ENCODE measurements at regions not wholly inside any gene's neighbourhood (a gene's known extent, or its start where the extent isn't known, plus 50 kb on each side); places are given as distances from the start of the nearest gene placed in this dataset.

GRCh38 chr3:107100573-107100972 lies 276.7 kb upstream of the CCDC54 start:
- Histone ChIP-seq H3K4me3 (ENCODE audit: low read depth, low read length) (no peak overlapping the region), H3K36me3 (ENCODE audit: control insufficient read depth, insufficient read depth, low read length) (no peaks in the 10 kb centered on the region), H3K27me3 (ENCODE audit: control insufficient read depth, insufficient read depth, low read length) (peaks cover 3% of the 10 kb centered on the region; the same call in 1 of the 2 replicates)
- ChIA-PET POLR2A (no interaction called here), CTCF (interaction anchor here (1.0 to 2.0 kb wide), 3 partner anchors 8 to 22 kb away, joined by 3 to 6 read pairs (median 4); no protein-coding TSS in a partner anchor)
- no peak for DNase-seq (ENCODE audit: low read depth)
- TF ChIP-seq, protein P1, sequence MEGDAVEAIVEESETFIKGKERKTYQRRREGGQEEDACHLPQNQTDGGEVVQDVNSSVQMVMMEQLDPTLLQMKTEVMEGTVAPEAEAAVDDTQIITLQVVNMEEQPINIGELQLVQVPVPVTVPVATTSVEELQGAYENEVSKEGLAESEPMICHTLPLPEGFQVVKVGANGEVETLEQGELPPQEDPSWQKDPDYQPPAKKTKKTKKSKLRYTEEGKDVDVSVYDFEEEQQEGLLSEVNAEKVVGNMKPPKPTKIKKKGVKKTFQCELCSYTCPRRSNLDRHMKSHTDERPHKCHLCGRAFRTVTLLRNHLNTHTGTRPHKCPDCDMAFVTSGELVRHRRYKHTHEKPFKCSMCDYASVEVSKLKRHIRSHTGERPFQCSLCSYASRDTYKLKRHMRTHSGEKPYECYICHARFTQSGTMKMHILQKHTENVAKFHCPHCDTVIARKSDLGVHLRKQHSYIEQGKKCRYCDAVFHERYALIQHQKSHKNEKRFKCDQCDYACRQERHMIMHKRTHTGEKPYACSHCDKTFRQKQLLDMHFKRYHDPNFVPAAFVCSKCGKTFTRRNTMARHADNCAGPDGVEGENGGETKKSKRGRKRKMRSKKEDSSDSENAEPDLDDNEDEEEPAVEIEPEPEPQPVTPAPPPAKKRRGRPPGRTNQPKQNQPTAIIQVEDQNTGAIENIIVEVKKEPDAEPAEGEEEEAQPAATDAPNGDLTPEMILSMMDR (IDR thresholded peaks at IDR 0.05; ENCODE audit: insufficient read depth, low read depth, low read length) = no peak

DNA sequence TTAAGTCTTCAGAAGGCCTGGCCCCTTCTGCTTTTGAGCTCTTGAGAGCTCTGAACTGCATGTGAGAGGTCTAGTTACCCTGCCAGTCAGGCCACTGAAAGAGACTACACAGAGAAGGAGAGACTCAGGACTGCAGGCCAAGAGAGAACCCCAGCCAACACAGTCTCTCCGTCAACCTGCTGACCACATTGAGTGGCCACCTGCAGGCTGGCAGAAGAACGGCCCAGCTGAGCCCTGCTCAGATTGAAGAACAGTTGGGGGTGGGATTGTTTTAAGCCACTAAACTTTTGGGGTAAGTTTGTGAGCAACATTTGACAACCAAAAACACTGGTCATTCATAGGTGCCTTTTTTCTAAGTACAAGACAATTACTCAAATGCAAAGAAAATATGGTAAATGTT lies 273.5 kb upstream of the CCDC54 start:
- H3K36me3 ChIP-seq (ENCODE audit: control insufficient read depth, insufficient read depth, low read length) = no peaks in the 10 kb centered on the region
- H3K27me3 ChIP-seq (ENCODE audit: control insufficient read depth, insufficient read depth, low read length) = no peaks in the 10 kb centered on the region; the same call in 1 of the 2 replicates
- TF ChIP-seq, protein P1 (IDR thresholded peaks at IDR 0.05; ENCODE audit: insufficient read depth, low read depth, low read length) = no peak
- ChIA-PET POLR2A (no interaction called here), CTCF (no interaction called here)
- H3K4me3 ChIP-seq (ENCODE audit: low read depth, low read length) = no peak overlapping the region
- DNase-seq (ENCODE audit: low read depth) = no peak

GRCh38 chr3:107106316-107106715 lies 270.9 kb upstream of the CCDC54 start:
- DNase-seq (ENCODE audit: low read depth) = no peak
- H3K4me3 ChIP-seq (ENCODE audit: low read depth, low read length) = no peak overlapping the region
- no peaks in the 10 kb centered on the region for H3K27me3 ChIP-seq (ENCODE audit: control insufficient read depth, insufficient read depth, low read length)
- TF ChIP-seq, protein P1 (IDR thresholded peaks at IDR 0.05; ENCODE audit: insufficient read depth, low read depth, low read length) = no peak
- ChIA-PET CTCF (no interaction called here), POLR2A (no interaction called here)
- H3K36me3 ChIP-seq (ENCODE audit: control insufficient read depth, insufficient read depth, low read length) = no peaks in the 10 kb centered on the region

DNA sequence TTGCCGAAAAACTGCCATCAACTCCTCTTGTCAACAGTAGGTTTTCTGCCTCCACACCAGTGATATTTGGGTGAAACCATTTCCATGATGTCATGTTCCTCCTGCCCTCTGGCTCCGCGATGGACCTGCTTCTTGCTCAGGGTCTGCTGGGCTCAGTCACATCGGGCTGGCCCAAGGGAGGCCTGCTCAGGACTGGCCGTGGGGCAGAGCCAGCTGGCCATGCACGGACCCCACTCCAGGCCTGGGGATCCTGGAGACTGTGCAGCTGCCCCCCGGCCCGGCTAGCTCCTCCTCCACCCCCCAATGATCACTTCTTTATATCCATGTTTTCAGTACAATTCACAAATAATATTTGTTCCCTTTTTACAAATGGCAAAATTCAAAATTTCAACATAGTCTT lies 270.3 kb upstream of the CCDC54 start:
- TF ChIP-seq, protein P1 (IDR thresholded peaks at IDR 0.05; ENCODE audit: insufficient read depth, low read depth, low read length) = no peak
- ChIA-PET CTCF (interaction anchor here (1.3 kb wide), 1 partner anchor 11 kb away, joined by 4 read pairs; no protein-coding TSS in a partner anchor), POLR2A (no interaction called here)
- no peaks in the 10 kb centered on the region for H3K27me3 ChIP-seq (ENCODE audit: control insufficient read depth, insufficient read depth, low read length)
- DNase-seq (ENCODE audit: low read depth) = no peak
- H3K4me3 ChIP-seq (ENCODE audit: low read depth, low read length) = no peak overlapping the region
- H3K36me3 ChIP-seq (ENCODE audit: control insufficient read depth, insufficient read depth, low read length) = no peaks in the 10 kb centered on the region

DNA sequence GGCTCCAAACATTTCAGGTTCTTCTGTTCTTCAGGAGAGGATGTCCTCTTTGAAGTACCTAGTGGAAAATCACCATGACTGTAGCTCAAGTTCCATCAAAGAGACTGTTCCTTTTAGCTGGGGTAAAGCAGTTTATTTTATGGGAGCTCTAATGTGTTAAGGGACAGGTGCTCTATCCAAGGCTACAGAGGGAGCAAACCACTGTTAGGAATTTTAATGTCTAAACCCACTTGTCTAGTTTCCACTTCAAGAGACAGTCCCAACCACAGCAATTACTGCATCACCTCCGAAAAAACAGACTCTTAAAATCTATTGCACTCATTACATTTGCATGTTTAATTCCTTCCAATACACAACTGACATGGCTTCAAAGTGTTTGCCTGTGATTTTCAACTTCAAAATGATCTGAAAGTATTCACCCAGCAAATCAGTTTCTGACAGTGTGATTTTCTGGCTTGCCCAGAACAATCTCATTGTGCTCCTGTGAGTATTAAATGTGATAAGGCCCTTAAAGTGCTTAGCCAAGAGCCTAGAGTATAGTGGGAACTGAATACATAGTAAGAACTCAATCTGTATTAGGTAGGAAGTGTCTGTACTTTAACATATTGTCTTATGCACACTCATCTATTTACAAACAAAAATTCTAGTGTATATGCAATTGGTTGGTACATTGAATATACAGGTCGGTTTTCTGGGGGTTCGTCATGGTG lies 266.5 kb upstream of the CCDC54 start:
- CTCF ChIA-PET = no interaction called here
- TF ChIP-seq, protein P1 (IDR thresholded peaks at IDR 0.05; ENCODE audit: insufficient read depth, low read depth, low read length) = no peak
- POLR2A ChIA-PET = no interaction called here
- Histone ChIP-seq H3K27me3 (ENCODE audit: control insufficient read depth, insufficient read depth, low read length) (no peaks in the 10 kb centered on the region), H3K4me3 (ENCODE audit: low read depth, low read length) (no peak overlapping the region), H3K36me3 (ENCODE audit: control insufficient read depth, insufficient read depth, low read length) (no peaks in the 10 kb centered on the region)
- no peak for DNase-seq (ENCODE audit: low read depth)
